ENCODE measurements at regions not wholly inside any gene's neighbourhood (a gene's known extent, or its start where the extent isn't known, plus 50 kb on each side); places are given as distances from the start of the nearest gene placed in this dataset.

GRCh38 chr4:43276321-43276720 is 383.8 kb downstream of the GRXCR1 start:
- Histone ChIP-seq H3K36me3 (ENCODE audit: low read depth, missing control alignments) (no peaks in the 10 kb centered on the region), H3K27me3 (no peaks in the 10 kb centered on the region), H3K27ac (no peak overlapping the region), H3K4me1 (no peaks in the 10 kb centered on the region), H3K4me3 (no peak overlapping the region), H3K9me3 (no peaks in the 10 kb centered on the region)
- 38 to 39% methylated on average over 1 of the region's 1 CpG for WGBS, 2 donors
- intact Hi-C loops (cut with DNase I; ENCODE audit: low total_unique reads) = no loop called here
- DNase-seq = no peak
- TF ChIP-seq POLR2A (IDR thresholded peaks at IDR 0.05) (no peak), CTCF (IDR thresholded peaks at IDR 0.05) (no peak)

- Histone ChIP-seq H3K27ac (no peak overlapping the region), H3K4me3 (no peak overlapping the region), H3K36me3 (ENCODE audit: low read depth, missing control alignments) (no peaks in the 10 kb centered on the region), H3K27me3 (no peaks in the 10 kb centered on the region), H3K9me3 (no peaks in the 10 kb centered on the region), H3K4me1 (no peaks in the 10 kb centered on the region)
- DNase-seq = no peak
- TF ChIP-seq POLR2A (IDR thresholded peaks at IDR 0.05) = no peak
- 73 to 92% methylated on average over 1 of the region's 1 CpG for WGBS, 2 donors
- intact Hi-C loops (cut with DNase I; ENCODE audit: low total_unique reads) = no loop called here
Measured at GRCh38 chr4:43277003-43277402, 384.5 kb downstream of the GRXCR1 start.

- H3K36me3 ChIP-seq (ENCODE audit: low read depth, missing control alignments) = no peaks in the 10 kb centered on the region
- no peak for DNase-seq
- no peak overlapping the region for H3K27ac ChIP-seq
- H3K4me1 ChIP-seq = peaks cover 4% of the 10 kb centered on the region
- no peaks in the 10 kb centered on the region for H3K9me3 ChIP-seq
- no peak overlapping the region for H3K4me3 ChIP-seq
- no peaks in the 10 kb centered on the region for H3K27me3 ChIP-seq
- WGBS, 2 donors = 52 to 63% methylated on average over 1 of the region's 1 CpG
- intact Hi-C loops (cut with DNase I; ENCODE audit: low total_unique reads) = no loop called here
- TF ChIP-seq POLR2A (IDR thresholded peaks at IDR 0.05) (no peak), CTCF (IDR thresholded peaks at IDR 0.05) (no peak)
Measured at GRCh38 chr4:43282534-43282933, 390.0 kb downstream of the GRXCR1 start.

GRCh38 chr4:43286137-43286536 is 393.6 kb downstream of the GRXCR1 start:
- TF ChIP-seq CTCF (IDR thresholded peaks at IDR 0.05) (no peak), POLR2A (IDR thresholded peaks at IDR 0.05) (no peak)
- no peak overlapping the region for H3K4me3 ChIP-seq
- DNase-seq = no peak
- H3K4me1 ChIP-seq = peaks cover 4% of the 10 kb centered on the region
- no peaks in the 10 kb centered on the region for H3K27me3 ChIP-seq
- H3K27ac ChIP-seq = no peak overlapping the region
- intact Hi-C loops (cut with DNase I; ENCODE audit: low total_unique reads) = no loop called here
- no peaks in the 10 kb centered on the region for H3K9me3 ChIP-seq
- H3K36me3 ChIP-seq (ENCODE audit: low read depth, missing control alignments) = no peaks in the 10 kb centered on the region
- 89 to 95% methylated on average over 1 of the region's 1 CpG for WGBS, 2 donors

GRCh38 chr4:43296946-43297528 is 404.5 kb downstream of the GRXCR1 start:
- Histone ChIP-seq H3K4me3 (no peak overlapping the region), H3K27me3 (no peaks in the 10 kb centered on the region), H3K36me3 (ENCODE audit: low read depth, missing control alignments) (no peaks in the 10 kb centered on the region), H3K4me1 (no peaks in the 10 kb centered on the region), H3K27ac (no peak overlapping the region), H3K9me3 (no peaks in the 10 kb centered on the region)
- 83 to 92% methylated on average over 2 of the region's 2 CpGs for WGBS, 2 donors
- no peak for DNase-seq
- TF ChIP-seq CTCF (IDR thresholded peaks at IDR 0.05) = no peak
- no peak for TF ChIP-seq POLR2A (IDR thresholded peaks at IDR 0.05)
- intact Hi-C loops (cut with DNase I; ENCODE audit: low total_unique reads) = no loop called here
